HEK293 (cell line): ENCODE measurements at regions not wholly inside any gene's neighbourhood (a gene's known extent, or its start where the extent isn't known, plus 50 kb on each side); places are given as distances from the start of the nearest gene placed in this dataset.

Source experiments
- BCL11B ChIP-seq: fragments of 450-650 bp; formaldehyde crosslinking; IDR thresholded peaks from 2 replicates; pipeline ENCODE4 v1.5.1; 2016; ENCODE audit warnings: low read depth, missing biosample characterization, missing genetic modification characterization
- PRDM1 ChIP-seq: fragments of 450-650 bp; formaldehyde crosslinking; IDR thresholded peaks from 2 replicates; pipeline ENCODE4; 2016; ENCODE audit warnings: missing biosample characterization, missing genetic modification characterization
- ZEB2 ChIP-seq: fragments of 450-650 bp; formaldehyde crosslinking; IDR thresholded peaks from 2 replicates; pipeline ENCODE4 v1.5.1; 2016; ENCODE audit warnings: missing biosample characterization, missing genetic modification characterization
- ZFP69B ChIP-seq: fragments of 450-650 bp; formaldehyde crosslinking; IDR thresholded peaks from 2 replicates; pipeline ENCODE4 v1.5.1; 2016; ENCODE audit warnings: missing biosample characterization, missing genetic modification characterization
- ZNF184 ChIP-seq: fragments of 450-650 bp; IDR thresholded peaks from 2 replicates; pipeline ENCODE4 v1.5.1; 2018; ENCODE audit warnings: missing biosample characterization, mild to moderate bottlenecking, missing genetic modification characterization
- ZNF311 ChIP-seq: fragments of 450-650 bp; formaldehyde crosslinking; IDR thresholded peaks from 2 replicates; pipeline ENCODE4 v1.5.1; 2017; ENCODE audit warnings: missing biosample characterization, missing genetic modification characterization, borderline replicate concordance
- ZNF391 ChIP-seq: fragments of 450-650 bp; formaldehyde crosslinking; IDR thresholded peaks from 2 replicates; pipeline ENCODE4 v1.5.1; 2016; ENCODE audit warnings: low read depth, missing biosample characterization, missing genetic modification characterization, borderline replicate concordance
- ZNF560 ChIP-seq: fragments of 450-650 bp; formaldehyde crosslinking; IDR thresholded peaks from 2 replicates; pipeline ENCODE4 v1.5.1; 2017; ENCODE audit warnings: missing biosample characterization, missing genetic modification characterization, borderline replicate concordance
- ZNF677 ChIP-seq: fragments of 450-650 bp; IDR thresholded peaks from 2 replicates; pipeline ENCODE4 v1.5.0; 2018; ENCODE audit warnings: missing biosample characterization, mild to moderate bottlenecking, missing genetic modification characterization, moderate library complexity
- ZSCAN4 ChIP-seq: fragments of 450-650 bp; formaldehyde crosslinking; IDR thresholded peaks from 2 replicates; pipeline ENCODE4 v1.5.1; 2017; ENCODE audit warnings: missing biosample characterization, missing genetic modification characterization
- TF ChIP-seq, protein P1 (sequence below): fragments of 450-650 bp; formaldehyde crosslinking; IDR thresholded peaks from 2 replicates; pipeline ENCODE4 v1.5.1; 2016; ENCODE audit warnings: missing biosample characterization, missing genetic modification characterization
- TF ChIP-seq, protein P2 (sequence below): IDR thresholded peaks from 2 replicates; pipeline ENCODE4 v1.6.1; 2011; ENCODE audit warnings: mild to moderate bottlenecking, low read depth, low read length, borderline replicate concordance
- TF ChIP-seq, protein P3 (sequence below): fragments of 450-650 bp; formaldehyde crosslinking; IDR thresholded peaks from 2 replicates; pipeline ENCODE4 v1.5.1; 2016; ENCODE audit warnings: missing biosample characterization, missing genetic modification characterization

- TF ChIP-seq ZFP69B (tag by site-specific recombination) (no peak), ZNF560 (tag by site-specific recombination) (no peak), ZNF391 (tag by site-specific recombination) (no peak), ZSCAN4 (tag by site-specific recombination) (no peak), ZEB2 (tag by site-specific recombination) (no peak), ZNF311 (tag by site-specific recombination) (no peak), ZNF677 (tag by site-specific recombination) (no peak), ZNF184 (tag by site-specific recombination) (no peak), PRDM1 (tag by site-specific recombination) (no peak), BCL11B (no peak)
- TF ChIP-seq, protein P1, sequence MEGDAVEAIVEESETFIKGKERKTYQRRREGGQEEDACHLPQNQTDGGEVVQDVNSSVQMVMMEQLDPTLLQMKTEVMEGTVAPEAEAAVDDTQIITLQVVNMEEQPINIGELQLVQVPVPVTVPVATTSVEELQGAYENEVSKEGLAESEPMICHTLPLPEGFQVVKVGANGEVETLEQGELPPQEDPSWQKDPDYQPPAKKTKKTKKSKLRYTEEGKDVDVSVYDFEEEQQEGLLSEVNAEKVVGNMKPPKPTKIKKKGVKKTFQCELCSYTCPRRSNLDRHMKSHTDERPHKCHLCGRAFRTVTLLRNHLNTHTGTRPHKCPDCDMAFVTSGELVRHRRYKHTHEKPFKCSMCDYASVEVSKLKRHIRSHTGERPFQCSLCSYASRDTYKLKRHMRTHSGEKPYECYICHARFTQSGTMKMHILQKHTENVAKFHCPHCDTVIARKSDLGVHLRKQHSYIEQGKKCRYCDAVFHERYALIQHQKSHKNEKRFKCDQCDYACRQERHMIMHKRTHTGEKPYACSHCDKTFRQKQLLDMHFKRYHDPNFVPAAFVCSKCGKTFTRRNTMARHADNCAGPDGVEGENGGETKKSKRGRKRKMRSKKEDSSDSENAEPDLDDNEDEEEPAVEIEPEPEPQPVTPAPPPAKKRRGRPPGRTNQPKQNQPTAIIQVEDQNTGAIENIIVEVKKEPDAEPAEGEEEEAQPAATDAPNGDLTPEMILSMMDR (tag by site-specific recombination), result no peak
- TF ChIP-seq, protein P2, sequence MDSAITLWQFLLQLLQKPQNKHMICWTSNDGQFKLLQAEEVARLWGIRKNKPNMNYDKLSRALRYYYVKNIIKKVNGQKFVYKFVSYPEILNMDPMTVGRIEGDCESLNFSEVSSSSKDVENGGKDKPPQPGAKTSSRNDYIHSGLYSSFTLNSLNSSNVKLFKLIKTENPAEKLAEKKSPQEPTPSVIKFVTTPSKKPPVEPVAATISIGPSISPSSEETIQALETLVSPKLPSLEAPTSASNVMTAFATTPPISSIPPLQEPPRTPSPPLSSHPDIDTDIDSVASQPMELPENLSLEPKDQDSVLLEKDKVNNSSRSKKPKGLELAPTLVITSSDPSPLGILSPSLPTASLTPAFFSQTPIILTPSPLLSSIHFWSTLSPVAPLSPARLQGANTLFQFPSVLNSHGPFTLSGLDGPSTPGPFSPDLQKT, result no peak
- TF ChIP-seq, protein P3, sequence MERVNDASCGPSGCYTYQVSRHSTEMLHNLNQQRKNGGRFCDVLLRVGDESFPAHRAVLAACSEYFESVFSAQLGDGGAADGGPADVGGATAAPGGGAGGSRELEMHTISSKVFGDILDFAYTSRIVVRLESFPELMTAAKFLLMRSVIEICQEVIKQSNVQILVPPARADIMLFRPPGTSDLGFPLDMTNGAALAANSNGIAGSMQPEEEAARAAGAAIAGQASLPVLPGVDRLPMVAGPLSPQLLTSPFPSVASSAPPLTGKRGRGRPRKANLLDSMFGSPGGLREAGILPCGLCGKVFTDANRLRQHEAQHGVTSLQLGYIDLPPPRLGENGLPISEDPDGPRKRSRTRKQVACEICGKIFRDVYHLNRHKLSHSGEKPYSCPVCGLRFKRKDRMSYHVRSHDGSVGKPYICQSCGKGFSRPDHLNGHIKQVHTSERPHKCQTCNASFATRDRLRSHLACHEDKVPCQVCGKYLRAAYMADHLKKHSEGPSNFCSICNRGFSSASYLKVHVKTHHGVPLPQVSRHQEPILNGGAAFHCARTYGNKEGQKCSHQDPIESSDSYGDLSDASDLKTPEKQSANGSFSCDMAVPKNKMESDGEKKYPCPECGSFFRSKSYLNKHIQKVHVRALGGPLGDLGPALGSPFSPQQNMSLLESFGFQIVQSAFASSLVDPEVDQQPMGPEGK (tag by site-specific recombination), result no peak
Measured at GRCh38 chr19:31528261-31528660, 179.0 kb upstream of the TSHZ3 start.
